MM.1S (cell line): ENCODE measurements at regions not wholly inside any gene's neighbourhood (a gene's known extent, or its start where the extent isn't known, plus 50 kb on each side); places are given as distances from the start of the nearest gene placed in this dataset.

Source experiments
- DNase-seq: peaks from one replicate; pipeline ENCODE4 v3.0.0-alpha.2; 2015
- H2AFZ ChIP-seq: fragments of 300-600 bp; sonication (generic); 2 replicates; pipeline ENCODE4 v1.6.0; 2016; ENCODE audit warnings: antibody characterized with exemption, low read length
- H3F3A ChIP-seq: fragments of 300-600 bp; sonication (generic); 2 replicates; pipeline ENCODE4 v1.6.1; 2016; ENCODE audit warnings: mild to moderate bottlenecking, antibody characterized with exemption, low read length, moderate library complexity, mixed read lengths; ENCODE audit not compliant: insufficient read depth
- H3K27ac ChIP-seq: fragments of 300-600 bp; sonication (generic); 2 replicates; pipeline ENCODE4 v1.5.1; 2016; ENCODE audit warnings: mild to moderate bottlenecking, low read length
- H3K27me3 ChIP-seq: fragments of 300-600 bp; sonication (generic); replicated peaks from 2 replicates; pipeline ENCODE4 v1.6.0; 2016; ENCODE audit warnings: low read length; ENCODE audit not compliant: insufficient read depth
- H3K36me3 ChIP-seq: fragments of 300-600 bp; sonication (generic); replicated peaks from 2 replicates; pipeline ENCODE4 v1.6.1; 2016; ENCODE audit warnings: mild to moderate bottlenecking, low read length, mixed read lengths; ENCODE audit not compliant: insufficient read depth
- H3K4me1 ChIP-seq: fragments of 300-600 bp; sonication (generic); 2 replicates; pipeline ENCODE4 v1.6.1; 2016; ENCODE audit warnings: low read length, mixed read lengths
- H3K4me2 ChIP-seq: fragments of 300-600 bp; sonication (generic); 2 replicates; pipeline ENCODE4 v1.6.0; 2016; ENCODE audit warnings: low read depth, low read length
- H3K4me3 ChIP-seq: fragments of 300-600 bp; sonication (generic); 2 replicates; pipeline ENCODE4 v1.5.1; 2016; ENCODE audit warnings: low read length, mixed read lengths
- H3K79me2 ChIP-seq: fragments of 300-600 bp; sonication (generic); 2 replicates; pipeline ENCODE4 v1.6.1; 2016; ENCODE audit warnings: mixed run types, low read length, mixed read lengths
- H3K9ac ChIP-seq: fragments of 300-600 bp; sonication (generic); 2 replicates; pipeline ENCODE4 v1.6.1; 2016; ENCODE audit warnings: low read length, mixed read lengths
- H3K9me2 ChIP-seq: fragments of 300-600 bp; sonication (generic); replicated peaks from 2 replicates; pipeline ENCODE4 v1.6.1; 2016; ENCODE audit warnings: mild to moderate bottlenecking, low read length, mixed read lengths; ENCODE audit not compliant: insufficient read depth
- H3K9me3 ChIP-seq: fragments of 300-600 bp; sonication (generic); replicated peaks from 2 replicates; pipeline ENCODE4 v1.6.1; 2016; ENCODE audit warnings: mild to moderate bottlenecking, low read length, mixed read lengths; ENCODE audit not compliant: insufficient read depth
- H4K20me1 ChIP-seq: fragments of 300-600 bp; sonication (generic); 2 replicates; pipeline ENCODE4 v1.6.1; 2016; ENCODE audit warnings: mild to moderate bottlenecking, low read length, moderate library complexity, mixed read lengths; ENCODE audit not compliant: insufficient read depth
- EZH2 ChIP-seq: fragments of 300-600 bp; sonication (generic); optimal IDR thresholded peaks from 2 replicates; pipeline ENCODE3; 2017; ENCODE audit warnings: low read depth, mild to moderate bottlenecking, antibody characterized with exemption, low read length, mixed read lengths
- EZH2phosphoT487 ChIP-seq: fragments of 300-600 bp; sonication (generic); IDR thresholded peaks from 2 replicates; pipeline ENCODE4 v1.6.1; 2018; ENCODE audit warnings: antibody characterized with exemption, low read length
- TF ChIP-seq, protein P1 (sequence below): fragments of 300-600 bp; sonication (generic); IDR thresholded peaks from 2 replicates; pipeline ENCODE4 v1.5.1; 2016; ENCODE audit warnings: antibody characterized with exemption, low read length, mixed read lengths

- no peak for DNase-seq
- Histone ChIP-seq H3K4me2 (no peak overlapping the region), H3K27ac (no peak overlapping the region)
These were observed 279.4 kb upstream of the WWC1 start for GRCh38 chr5:168012006-168012405.

GRCh38 chr5:168013546-168013945 is 277.9 kb upstream of the WWC1 start:
- TF ChIP-seq, protein P1, sequence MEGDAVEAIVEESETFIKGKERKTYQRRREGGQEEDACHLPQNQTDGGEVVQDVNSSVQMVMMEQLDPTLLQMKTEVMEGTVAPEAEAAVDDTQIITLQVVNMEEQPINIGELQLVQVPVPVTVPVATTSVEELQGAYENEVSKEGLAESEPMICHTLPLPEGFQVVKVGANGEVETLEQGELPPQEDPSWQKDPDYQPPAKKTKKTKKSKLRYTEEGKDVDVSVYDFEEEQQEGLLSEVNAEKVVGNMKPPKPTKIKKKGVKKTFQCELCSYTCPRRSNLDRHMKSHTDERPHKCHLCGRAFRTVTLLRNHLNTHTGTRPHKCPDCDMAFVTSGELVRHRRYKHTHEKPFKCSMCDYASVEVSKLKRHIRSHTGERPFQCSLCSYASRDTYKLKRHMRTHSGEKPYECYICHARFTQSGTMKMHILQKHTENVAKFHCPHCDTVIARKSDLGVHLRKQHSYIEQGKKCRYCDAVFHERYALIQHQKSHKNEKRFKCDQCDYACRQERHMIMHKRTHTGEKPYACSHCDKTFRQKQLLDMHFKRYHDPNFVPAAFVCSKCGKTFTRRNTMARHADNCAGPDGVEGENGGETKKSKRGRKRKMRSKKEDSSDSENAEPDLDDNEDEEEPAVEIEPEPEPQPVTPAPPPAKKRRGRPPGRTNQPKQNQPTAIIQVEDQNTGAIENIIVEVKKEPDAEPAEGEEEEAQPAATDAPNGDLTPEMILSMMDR = no peak
- TF ChIP-seq EZH2phosphoT487 = no peak
- TF ChIP-seq EZH2 = no peak
- H3K4me1 ChIP-seq = no peaks in the 10 kb centered on the region
- no peak overlapping the region for H3K9ac ChIP-seq
- H3K27me3 ChIP-seq = no peaks in the 10 kb centered on the region
- H3K9me2 ChIP-seq = no peaks in the 10 kb centered on the region
- no peak overlapping the region for H2AFZ ChIP-seq
- H3K79me2 ChIP-seq = no peaks in the 10 kb centered on the region
- no peaks in the 10 kb centered on the region for H4K20me1 ChIP-seq
- no peaks in the 10 kb centered on the region for H3K9me3 ChIP-seq
- no peak overlapping the region for H3K27ac ChIP-seq
- no peaks in the 10 kb centered on the region for H3F3A ChIP-seq
- no peak for DNase-seq
- no peak overlapping the region for H3K4me3 ChIP-seq
- no peak overlapping the region for H3K4me2 ChIP-seq
- H3K36me3 ChIP-seq = no peaks in the 10 kb centered on the region

More at GRCh38 chr5:168012006-168012405, 279.4 kb upstream of the WWC1 start:
- H3F3A ChIP-seq = no peaks in the 10 kb centered on the region
- TF ChIP-seq, protein P1 = no peak
- no peak for TF ChIP-seq EZH2
- TF ChIP-seq EZH2phosphoT487 = no peak
- H4K20me1 ChIP-seq = no peaks in the 10 kb centered on the region
- H3K79me2 ChIP-seq = no peaks in the 10 kb centered on the region
- no peak overlapping the region for H2AFZ ChIP-seq
- H3K4me3 ChIP-seq = no peak overlapping the region
- H3K9ac ChIP-seq = no peak overlapping the region
- H3K27me3 ChIP-seq = no peaks in the 10 kb centered on the region
- no peaks in the 10 kb centered on the region for H3K36me3 ChIP-seq
- no peaks in the 10 kb centered on the region for H3K4me1 ChIP-seq
- no peaks in the 10 kb centered on the region for H3K9me2 ChIP-seq
- H3K9me3 ChIP-seq = no peaks in the 10 kb centered on the region

DNA sequence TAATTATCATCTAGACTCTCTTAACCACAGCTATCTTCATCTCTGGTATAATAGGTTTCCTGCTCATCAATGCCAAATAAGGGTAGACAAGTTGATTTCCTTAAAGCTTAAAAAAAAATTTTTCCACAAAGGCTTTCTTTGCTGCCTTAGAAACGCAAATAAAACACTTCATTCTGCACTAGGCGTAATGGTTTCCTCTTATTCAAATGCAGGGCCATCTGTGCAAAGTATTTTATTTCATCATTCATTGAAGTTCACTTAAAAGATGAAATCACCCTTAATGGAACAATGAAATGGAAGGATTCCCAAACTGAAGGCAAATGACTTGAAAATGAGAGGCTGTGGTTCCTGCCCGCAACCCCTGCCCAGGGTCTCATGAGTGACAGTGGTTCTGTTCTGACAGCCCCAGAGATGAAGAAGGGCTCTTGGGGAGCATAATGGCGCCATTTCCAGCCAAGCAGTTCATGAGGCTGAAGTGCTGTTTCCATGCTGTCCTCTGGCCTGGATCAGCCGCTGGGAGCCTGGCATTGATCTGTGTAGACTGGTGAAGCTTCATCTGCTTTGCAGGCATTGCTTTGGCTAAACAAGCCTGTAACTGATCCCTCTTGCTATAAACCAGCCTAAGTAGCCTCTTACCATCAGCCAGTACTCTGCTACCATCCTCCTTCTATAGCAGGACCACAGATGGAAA is 276.9 kb upstream of the WWC1 start:
- no peaks in the 10 kb centered on the region for H3K27me3 ChIP-seq
- H3K4me2 ChIP-seq = no peak overlapping the region
- no peaks in the 10 kb centered on the region for H3K79me2 ChIP-seq
- H2AFZ ChIP-seq = no peak overlapping the region
- no peak overlapping the region for H3K4me3 ChIP-seq
- no peaks in the 10 kb centered on the region for H3F3A ChIP-seq
- no peak overlapping the region for H3K27ac ChIP-seq
- no peak for DNase-seq
- H3K9me3 ChIP-seq = no peaks in the 10 kb centered on the region
- H3K9ac ChIP-seq = no peak overlapping the region
- no peaks in the 10 kb centered on the region for H3K4me1 ChIP-seq
- H4K20me1 ChIP-seq = no peaks in the 10 kb centered on the region
- TF ChIP-seq EZH2 (no peak), EZH2phosphoT487 (no peak)
- TF ChIP-seq, protein P1 = no peak
- H3K36me3 ChIP-seq = no peaks in the 10 kb centered on the region
- H3K9me2 ChIP-seq = no peaks in the 10 kb centered on the region
